Right renal cortex interstitium (tissue), 3 donors: ENCODE measurements at regions not wholly inside any gene's neighbourhood (a gene's known extent, or its start where the extent isn't known, plus 50 kb on each side); places are given as distances from the start of the nearest gene placed in this dataset.

ENCODE experiments used
- DNase-seq, 3 donors: peaks; one replicate each; pipeline ENCODE4 v3.0.0-alpha.2; 2013; ENCODE audit warnings: low read depth in 3 of 3, low spot score in 2 of 3

- no peak for DNase-seq
These were observed 227.4 kb downstream of the MAN2A1 start for GRCh38 chr5:109917154-109917546.

GRCh38 chr5:109917966-109918365 is 228.2 kb downstream of the MAN2A1 start:
- DNase-seq, result no peak

- DNase-seq, result no peak
These were observed 231.0 kb downstream of the MAN2A1 start for GRCh38 chr5:109920736-109921135.

- no peak for DNase-seq
These were observed 232.1 kb downstream of the MAN2A1 start for GRCh38 chr5:109921735-109922380.

GRCh38 chr5:109922381-109922995 is 232.8 kb downstream of the MAN2A1 start:
- no peak for DNase-seq

GRCh38 chr5:109923205-109923604 is 233.5 kb downstream of the MAN2A1 start:
- no peak for DNase-seq

- no peak for DNase-seq
These were observed 234.7 kb downstream of the MAN2A1 start for GRCh38 chr5:109924237-109925107.

- no peak for DNase-seq
These were observed 237.9 kb downstream of the MAN2A1 start for GRCh38 chr5:109927639-109928038.

GRCh38 chr5:109928046-109928445 is 238.3 kb downstream of the MAN2A1 start:
- DNase-seq, result no peak

- no peak for DNase-seq
These were observed 239.1 kb downstream of the MAN2A1 start for GRCh38 chr5:109928811-109929210.

GRCh38 chr5:109929376-109929775 is 239.6 kb downstream of the MAN2A1 start:
- no peak for DNase-seq

GRCh38 chr5:109929911-109930310 is 240.2 kb downstream of the MAN2A1 start:
- DNase-seq, result no peak

- DNase-seq, result no peak
These were observed 241.5 kb downstream of the MAN2A1 start for GRCh38 chr5:109931049-109931780.

- DNase-seq, result no peak
These were observed 246.2 kb downstream of the MAN2A1 start for GRCh38 chr5:109935833-109936490.

GRCh38 chr5:109936996-109937395 is 247.3 kb downstream of the MAN2A1 start:
- DNase-seq, result no peak

GRCh38 chr5:109937951-109938350 is 248.2 kb downstream of the MAN2A1 start:
- no peak for DNase-seq

GRCh38 chr5:109938453-109938852 is 248.7 kb downstream of the MAN2A1 start:
- DNase-seq, result no peak

- DNase-seq, result no peak
These were observed 249.5 kb downstream of the MAN2A1 start for GRCh38 chr5:109939116-109939682.

- DNase-seq, result no peak
These were observed 252.9 kb downstream of the MAN2A1 start for GRCh38 chr5:109942646-109943045.

- no peak for DNase-seq
These were observed 254.0 kb downstream of the MAN2A1 start for GRCh38 chr5:109943701-109944235.
